Esophagus (tissue), 2 donors: ENCODE measurements at regions not wholly inside any gene's neighbourhood (a gene's known extent, or its start where the extent isn't known, plus 50 kb on each side); places are given as distances from the start of the nearest gene placed in this dataset.

Experiments
- H3K27ac ChIP-seq, 2 donors: one replicate each; pipeline ENCODE4 v1.5.1; 2013; ENCODE audit warnings: low read depth in 2 of 2, mild to moderate bottlenecking in 2 of 2, inconsistent platforms in 1 of 2, low read length in 1 of 2, moderate library complexity in 1 of 2
- H3K27me3 ChIP-seq, 2 donors: one replicate each; pipeline ENCODE4 v1.6.1; 2013; ENCODE audit warnings: low read length in 2 of 2, control low read depth in 1 of 2, mild to moderate bottlenecking in 1 of 2; ENCODE audit not compliant: insufficient read depth in 2 of 2, control insufficient read depth in 1 of 2
- H3K36me3 ChIP-seq, 2 donors: one replicate each; pipeline ENCODE4 v1.6.1; 2013; ENCODE audit warnings: low read length in 1 of 2; ENCODE audit not compliant: control insufficient read depth in 2 of 2, insufficient read depth in 2 of 2
- H3K4me1 ChIP-seq, 2 donors: one replicate each; pipeline ENCODE4 v1.6.1; 2013; ENCODE audit warnings: low read length in 1 of 2; ENCODE audit not compliant: control insufficient read depth in 2 of 2, insufficient read depth in 2 of 2
- H3K4me3 ChIP-seq, 2 donors: one replicate each; pipeline ENCODE4 v1.5.1; 2013; ENCODE audit warnings: low read length in 2 of 2, mild to moderate bottlenecking in 2 of 2, low read depth in 1 of 2, moderate library complexity in 1 of 2
- H3K9me3 ChIP-seq, 2 donors: one replicate each; pipeline ENCODE4 v1.6.1; 2013; ENCODE audit warnings: mild to moderate bottlenecking in 2 of 2, low read depth in 1 of 2, low read length in 1 of 2, moderate library complexity in 1 of 2; ENCODE audit not compliant: control insufficient read depth in 2 of 2, insufficient read depth in 1 of 2
- WGBS, 2 donors: extraction: QIAGEN DNeasy Blood & Tissue Kit; methylation state at CpG; one replicate each; pipeline ENCODE4 v1.1.7; 2013; 5-methylcytosine and 5-hydroxymethylcytosine counted together
- donor health status: healthy with polysubstance abuse.
- donor health status: Bipolar disorder and iron deficiency.

DNA sequence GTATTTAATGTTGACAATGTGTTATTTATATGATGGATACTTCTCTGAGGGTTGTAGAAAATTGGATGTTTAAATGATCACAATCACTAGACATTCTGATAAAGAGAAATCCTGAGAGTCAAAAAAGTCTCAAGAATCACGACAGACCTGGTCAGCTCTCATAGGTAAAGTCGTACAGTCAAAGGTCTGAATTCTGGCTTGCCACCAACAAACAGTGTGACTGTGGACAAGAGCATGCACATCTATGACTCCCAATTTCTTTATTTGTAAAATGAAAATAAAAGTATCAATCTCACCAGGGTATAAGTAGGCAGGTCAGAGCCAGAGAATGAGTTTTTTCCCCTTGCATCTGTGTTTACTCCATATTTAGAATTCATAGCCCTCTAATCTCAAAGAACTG is 556.7 kb downstream of the FAM181B start:
- WGBS, 2 donors, result 70 to 82% methylated on average over 2 of the region's 2 CpGs
- no peaks in the 10 kb centered on the region for H3K9me3 ChIP-seq
- no peak overlapping the region for H3K4me3 ChIP-seq
- H3K27me3 ChIP-seq, result no peaks in the 10 kb centered on the region
- H3K4me1 ChIP-seq, result no peaks in the 10 kb centered on the region
- H3K27ac ChIP-seq, result no peak overlapping the region
- H3K36me3 ChIP-seq, result no peaks in the 10 kb centered on the region

DNA sequence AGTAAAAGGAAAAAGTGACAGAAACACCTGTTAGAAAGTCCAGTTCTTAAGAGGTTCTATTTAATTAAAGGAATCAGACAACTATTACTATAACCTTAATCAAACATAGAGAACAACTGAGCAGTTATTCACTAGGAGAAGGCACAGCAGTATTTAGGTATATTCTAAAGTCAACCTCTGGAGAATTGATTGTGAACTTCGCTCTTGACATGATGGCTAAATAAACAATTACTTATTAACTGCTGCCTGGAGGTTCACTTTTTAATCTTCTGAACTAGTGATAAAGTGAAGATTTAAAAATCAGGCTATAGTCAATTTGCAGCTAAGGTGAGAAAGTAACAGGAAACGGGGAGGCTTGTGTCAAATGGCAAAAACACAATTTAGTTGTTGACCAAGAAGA is 557.3 kb downstream of the FAM181B start:
- 61 to 68% methylated on average over 2 of the region's 2 CpGs for WGBS, 2 donors
- Histone ChIP-seq H3K27ac (no peak overlapping the region), H3K4me3 (no peak overlapping the region), H3K27me3 (no peaks in the 10 kb centered on the region), H3K9me3 (no peaks in the 10 kb centered on the region), H3K36me3 (no peaks in the 10 kb centered on the region), H3K4me1 (no peaks in the 10 kb centered on the region)

DNA sequence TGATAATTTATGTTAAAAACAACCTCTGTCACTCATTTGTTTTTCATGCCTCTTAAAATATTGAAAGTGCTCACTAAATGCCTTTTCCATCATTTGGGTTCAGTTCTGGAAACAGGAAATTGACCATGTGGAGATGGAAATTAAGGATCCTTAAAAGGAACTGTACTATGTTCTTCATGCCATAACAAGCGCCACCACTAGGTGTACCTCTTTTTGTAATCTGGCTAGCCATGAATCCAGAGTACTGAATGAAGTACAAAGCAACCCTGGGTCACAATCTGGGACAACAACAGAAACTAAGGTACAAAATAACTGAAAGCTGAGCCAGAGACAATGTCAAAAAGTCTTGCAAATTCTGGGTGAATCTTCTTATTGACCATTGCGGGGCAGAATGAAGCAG is 559.1 kb downstream of the FAM181B start:
- no peak overlapping the region for H3K27ac ChIP-seq
- no peaks in the 10 kb centered on the region for H3K9me3 ChIP-seq
- H3K36me3 ChIP-seq, result no peaks in the 10 kb centered on the region
- 84 to 91% methylated on average over 2 of the region's 2 CpGs for WGBS, 2 donors
- H3K4me3 ChIP-seq, result no peak overlapping the region
- H3K4me1 ChIP-seq, result no peaks in the 10 kb centered on the region
- H3K27me3 ChIP-seq, result no peaks in the 10 kb centered on the region

DNA sequence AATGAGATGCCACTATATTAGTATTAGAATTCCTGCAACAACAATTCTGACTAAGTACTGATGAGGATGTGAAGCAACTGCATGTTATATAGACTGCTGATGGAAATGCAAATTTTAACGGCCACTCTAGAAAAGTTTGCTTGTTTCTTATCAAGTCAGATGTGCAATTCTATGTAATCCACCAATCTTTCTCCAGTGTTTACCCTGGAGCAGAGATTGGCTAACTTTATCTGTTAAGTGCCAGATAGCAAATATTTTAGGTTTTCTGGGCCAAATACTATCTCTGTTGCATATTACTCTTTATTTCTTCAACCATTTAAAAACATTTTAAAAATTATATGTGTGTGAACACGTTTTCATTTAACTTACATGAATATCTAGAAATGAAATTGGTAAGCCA is 586.9 kb downstream of the FAM181B start:
- 41 to 56% methylated on average over 2 of the region's 2 CpGs for WGBS, 2 donors
- H3K27me3 ChIP-seq, result no peaks in the 10 kb centered on the region
- H3K9me3 ChIP-seq, result no peaks in the 10 kb centered on the region
- H3K4me1 ChIP-seq, result no peaks in the 10 kb centered on the region
- H3K36me3 ChIP-seq, result no peaks in the 10 kb centered on the region
- no peak overlapping the region for H3K4me3 ChIP-seq
- no peak overlapping the region for H3K27ac ChIP-seq

DNA sequence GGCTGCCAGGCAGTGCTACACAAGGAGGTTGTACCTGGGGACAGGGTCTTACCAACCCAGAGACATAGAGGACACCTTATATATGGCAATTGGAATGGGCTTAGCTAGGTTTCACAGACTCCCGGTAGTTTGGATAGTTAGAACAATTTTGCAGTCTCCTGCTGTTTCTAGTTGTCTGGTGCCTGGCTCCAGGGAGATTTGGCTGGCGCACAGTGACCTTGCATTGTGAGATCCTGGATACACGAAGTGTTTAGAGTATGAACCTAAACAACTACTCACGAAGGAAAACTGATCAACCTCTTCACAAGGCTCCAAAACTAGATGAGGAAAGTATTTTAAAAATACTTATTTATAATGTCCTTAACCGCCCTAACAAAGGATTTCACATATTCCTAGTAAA is 614.7 kb downstream of the FAM181B start:
- Histone ChIP-seq H3K4me1 (no peaks in the 10 kb centered on the region), H3K27me3 (no peaks in the 10 kb centered on the region), H3K36me3 (no peaks in the 10 kb centered on the region), H3K27ac (no peak overlapping the region), H3K9me3 (no peaks in the 10 kb centered on the region), H3K4me3 (no peak overlapping the region)
- WGBS, 2 donors, result 72 to 75% methylated on average over 5 of the region's 5 CpGs

DNA sequence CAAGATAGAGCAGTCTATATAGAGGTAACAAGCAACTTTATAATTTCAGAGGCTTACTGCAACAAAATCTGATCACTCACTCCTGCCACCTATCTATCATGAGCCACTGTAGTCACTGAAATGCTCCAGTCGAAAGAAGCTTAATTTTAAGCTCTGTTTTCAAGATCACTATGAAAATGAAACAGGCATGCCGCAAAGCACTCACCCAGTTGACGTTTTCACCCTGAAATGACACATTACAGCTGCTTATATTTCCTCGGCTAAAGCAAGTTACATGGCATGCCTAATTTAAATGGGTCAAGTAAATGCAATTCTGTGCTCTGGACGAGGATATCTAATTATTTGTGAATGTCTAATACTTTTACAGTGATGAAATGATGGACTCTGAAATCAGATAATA is 616.3 kb downstream of the FAM181B start:
- Histone ChIP-seq H3K9me3 (no peaks in the 10 kb centered on the region), H3K27me3 (no peaks in the 10 kb centered on the region), H3K36me3 (no peaks in the 10 kb centered on the region), H3K4me3 (no peak overlapping the region), H3K27ac (no peak overlapping the region), H3K4me1 (no peaks in the 10 kb centered on the region)
- WGBS, 2 donors, result 52% methylated on average over 5 of the region's 5 CpGs

DNA sequence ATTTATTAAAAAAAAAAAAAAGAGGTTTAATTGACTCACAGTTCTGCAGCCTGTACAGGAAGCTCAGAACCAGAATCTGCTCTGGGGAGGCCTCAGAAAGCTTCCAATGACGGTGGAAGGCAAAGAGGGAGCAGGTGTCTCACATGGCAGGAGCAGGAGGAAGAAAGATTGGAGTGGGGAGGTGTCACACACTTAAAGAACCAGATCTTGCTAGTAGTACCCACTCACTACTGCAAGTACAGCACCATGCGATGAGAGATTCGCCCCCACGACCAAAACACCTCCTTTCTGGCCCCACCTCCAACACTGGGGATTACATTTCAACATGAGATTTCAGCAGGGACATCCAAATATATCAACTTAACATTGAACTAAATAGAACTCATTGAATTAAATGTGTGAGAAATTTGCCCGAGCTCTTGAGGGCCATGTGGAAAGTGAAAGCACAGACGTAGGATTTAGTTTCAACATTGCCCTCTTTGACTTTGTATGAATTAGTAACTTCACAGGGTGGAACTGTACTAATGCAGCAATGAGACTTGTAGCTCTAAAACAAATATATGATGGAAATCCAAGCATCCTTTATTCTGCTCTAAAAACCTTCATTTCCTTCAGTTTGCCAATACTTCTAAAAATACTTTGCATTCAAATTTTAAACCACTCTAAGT is 628.2 kb downstream of the FAM181B start:
- Histone ChIP-seq H3K9me3 (no peaks in the 10 kb centered on the region), H3K27me3 (no peaks in the 10 kb centered on the region), H3K27ac (no peak overlapping the region), H3K36me3 (no peaks in the 10 kb centered on the region), H3K4me3 (no peak overlapping the region), H3K4me1 (no peaks in the 10 kb centered on the region)
- WGBS, 2 donors, result 67 to 70% methylated on average over 6 of the region's 6 CpGs

DNA sequence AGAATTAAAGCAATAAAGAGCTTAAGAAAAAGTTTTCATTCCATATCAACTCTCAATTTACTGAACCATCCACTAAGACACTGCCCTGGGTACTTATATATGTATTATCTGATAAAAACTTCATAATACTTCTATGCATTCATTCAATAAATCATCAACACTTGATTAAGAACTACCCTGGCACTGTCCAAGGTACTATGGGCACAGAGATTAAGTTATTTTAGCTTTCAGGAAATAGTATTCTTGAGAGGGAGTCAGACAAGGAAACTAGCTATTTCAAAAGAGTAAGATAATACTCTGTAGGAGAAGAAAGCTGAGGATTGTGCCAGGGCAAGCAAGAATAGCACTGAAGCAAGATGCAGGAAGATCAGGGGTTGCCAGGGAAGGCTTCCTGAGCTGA is 640.8 kb downstream of the FAM181B start:
- Histone ChIP-seq H3K27me3 (no peaks in the 10 kb centered on the region), H3K36me3 (no peaks in the 10 kb centered on the region), H3K4me1 (no peaks in the 10 kb centered on the region), H3K9me3 (no peaks in the 10 kb centered on the region), H3K27ac (no peak overlapping the region), H3K4me3 (no peak overlapping the region)

DNA sequence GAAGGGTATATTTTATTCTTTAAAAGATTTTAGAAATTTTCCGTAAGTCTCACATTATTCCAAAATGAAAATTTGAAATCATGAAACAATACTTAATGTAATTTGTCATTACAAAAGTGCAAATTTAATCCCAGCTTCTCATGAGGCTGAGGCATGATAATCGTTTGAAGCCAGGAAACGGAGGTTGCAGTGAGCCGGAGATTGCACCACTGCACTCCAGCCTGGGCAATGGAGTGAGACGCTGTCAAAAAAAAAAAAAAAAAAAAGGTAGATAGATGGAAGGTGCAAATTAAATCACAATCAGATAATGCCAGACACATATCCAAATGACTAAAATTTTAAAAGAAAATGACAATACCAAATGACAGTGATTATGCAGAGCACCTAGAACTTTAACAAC is 644.2 kb downstream of the FAM181B start:
- no peaks in the 10 kb centered on the region for H3K36me3 ChIP-seq
- no peak overlapping the region for H3K27ac ChIP-seq
- H3K9me3 ChIP-seq, result no peaks in the 10 kb centered on the region
- no peaks in the 10 kb centered on the region for H3K4me1 ChIP-seq
- 89 to 90% methylated on average over 5 of the region's 5 CpGs for WGBS, 2 donors
- H3K4me3 ChIP-seq, result no peak overlapping the region
- H3K27me3 ChIP-seq, result no peaks in the 10 kb centered on the region

DNA sequence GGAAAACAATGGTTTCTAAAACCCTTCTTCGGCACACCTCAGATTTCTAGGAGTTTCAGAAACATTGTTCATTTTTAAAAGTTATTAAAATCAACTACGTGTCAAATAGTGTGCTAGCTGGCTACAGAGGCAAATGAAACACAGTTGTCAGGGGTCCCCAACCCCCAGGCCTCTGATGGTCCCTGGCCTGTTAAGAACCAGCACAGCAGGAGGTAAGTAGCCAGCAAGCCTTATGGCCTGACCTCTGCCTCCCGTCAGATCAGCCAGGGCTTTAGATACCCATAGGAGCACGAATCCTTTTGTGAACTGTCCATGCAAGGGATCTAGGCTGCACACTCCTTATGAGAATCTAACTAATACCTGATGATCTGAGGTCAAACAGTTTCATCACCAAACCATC is 648.2 kb downstream of the FAM181B start:
- H3K9me3 ChIP-seq, result no peaks in the 10 kb centered on the region
- no peaks in the 10 kb centered on the region for H3K4me1 ChIP-seq
- no peaks in the 10 kb centered on the region for H3K36me3 ChIP-seq
- no peak overlapping the region for H3K27ac ChIP-seq
- H3K27me3 ChIP-seq, result no peaks in the 10 kb centered on the region
- WGBS, 2 donors, result 68 to 75% methylated on average over 4 of the region's 4 CpGs
- H3K4me3 ChIP-seq, result no peak overlapping the region
